ENCODE measurements at regions not wholly inside any gene's neighbourhood (a gene's known extent, or its start where the extent isn't known, plus 50 kb on each side); places are given as distances from the start of the nearest gene placed in this dataset.

- Mint-ChIP-seq H3K27me3 (ENCODE audit: insufficient read depth, unreplicated experiment) (no peaks in the 10 kb centered on the region), H3K27ac (ENCODE audit: low read depth, unreplicated experiment) (no peak overlapping the region), H3K36me3 (ENCODE audit: insufficient read depth, unreplicated experiment) (no peaks in the 10 kb centered on the region), H3K4me1 (ENCODE audit: insufficient read depth, unreplicated experiment) (no peaks in the 10 kb centered on the region), H3K4me3 (ENCODE audit: unreplicated experiment) (no peak overlapping the region), H3K9me3 (ENCODE audit: unreplicated experiment) (no peaks in the 10 kb centered on the region)
- DNase-seq (ENCODE audit: unreplicated experiment) = no peak
- CTCF ChIA-PET = interaction anchor here (0.6 to 0.7 kb wide), 2 partner anchors 9 to 149 kb away, joined by 3 read pairs; no protein-coding TSS in a partner anchor
- BruUV-seq (replicated peaks) = no TSS peak
- intact Hi-C loops (cut with micrococcal nuclease) = no loop called here
- no peak for TF ChIP-seq CTCF (IDR thresholded peaks at IDR 0.05; ENCODE audit: unreplicated experiment)
- POLR2A ChIA-PET = interaction anchor here (1.5 kb wide), 1 partner anchor 9 kb away, joined by 4 read pairs; no protein-coding TSS in a partner anchor
Observed at GRCh38 chr10:78765726-78766335, 302.9 kb upstream of the ZMIZ1 start.

GRCh38 chr10:78766603-78767002, 302.2 kb upstream of the ZMIZ1 start:
- Mint-ChIP-seq H3K9me3 (ENCODE audit: unreplicated experiment) (no peaks in the 10 kb centered on the region), H3K4me3 (ENCODE audit: unreplicated experiment) (no peak overlapping the region), H3K27me3 (ENCODE audit: insufficient read depth, unreplicated experiment) (no peaks in the 10 kb centered on the region), H3K4me1 (ENCODE audit: insufficient read depth, unreplicated experiment) (no peaks in the 10 kb centered on the region), H3K27ac (ENCODE audit: low read depth, unreplicated experiment) (no peak overlapping the region), H3K36me3 (ENCODE audit: insufficient read depth, unreplicated experiment) (no peaks in the 10 kb centered on the region)
- intact Hi-C loops (cut with micrococcal nuclease) = no loop called here
- POLR2A ChIA-PET = interaction anchor here (1.5 kb wide), 1 partner anchor 10 kb away, joined by 4 read pairs; no protein-coding TSS in a partner anchor
- no peak for DNase-seq (ENCODE audit: unreplicated experiment)
- no peak for TF ChIP-seq CTCF (IDR thresholded peaks at IDR 0.05; ENCODE audit: unreplicated experiment)
- BruUV-seq (replicated peaks) = no TSS peak
- CTCF ChIA-PET = interaction anchor here (0.7 kb wide), 1 partner anchor 10 kb away, joined by 3 read pairs; no protein-coding TSS in a partner anchor

GRCh38 chr10:78768041-78768835, 300.5 kb upstream of the ZMIZ1 start:
- ChIA-PET CTCF (no interaction called here), POLR2A (no interaction called here)
- no peak for TF ChIP-seq CTCF (IDR thresholded peaks at IDR 0.05; ENCODE audit: unreplicated experiment)

GRCh38 chr10:78768876-78769275, 299.9 kb upstream of the ZMIZ1 start:
- no peak for DNase-seq (ENCODE audit: unreplicated experiment)
- ChIA-PET CTCF (no interaction called here), POLR2A (no interaction called here)
- TF ChIP-seq CTCF (IDR thresholded peaks at IDR 0.05; ENCODE audit: unreplicated experiment) = no peak
- Mint-ChIP-seq H3K27me3 (ENCODE audit: insufficient read depth, unreplicated experiment) (no peaks in the 10 kb centered on the region), H3K4me1 (ENCODE audit: insufficient read depth, unreplicated experiment) (no peaks in the 10 kb centered on the region), H3K27ac (ENCODE audit: low read depth, unreplicated experiment) (no peak overlapping the region), H3K36me3 (ENCODE audit: insufficient read depth, unreplicated experiment) (no peaks in the 10 kb centered on the region), H3K4me3 (ENCODE audit: unreplicated experiment) (no peak overlapping the region), H3K9me3 (ENCODE audit: unreplicated experiment) (no peaks in the 10 kb centered on the region)
- intact Hi-C loops (cut with micrococcal nuclease) = no loop called here
- no TSS peak for BruUV-seq (replicated peaks)

More at GRCh38 chr10:78768041-78768835, 300.5 kb upstream of the ZMIZ1 start:
- Mint-ChIP-seq H3K4me1 (ENCODE audit: insufficient read depth, unreplicated experiment) (no peaks in the 10 kb centered on the region), H3K27ac (ENCODE audit: low read depth, unreplicated experiment) (no peak overlapping the region), H3K36me3 (ENCODE audit: insufficient read depth, unreplicated experiment) (no peaks in the 10 kb centered on the region), H3K9me3 (ENCODE audit: unreplicated experiment) (no peaks in the 10 kb centered on the region), H3K27me3 (ENCODE audit: insufficient read depth, unreplicated experiment) (no peaks in the 10 kb centered on the region), H3K4me3 (ENCODE audit: unreplicated experiment) (no peak overlapping the region)
- no peak for DNase-seq (ENCODE audit: unreplicated experiment)
- intact Hi-C loops (cut with micrococcal nuclease) = no loop called here
- no TSS peak for BruUV-seq (replicated peaks)

Measured in MCF 10A (cell line).